HT-29 (cell line): ENCODE measurements at regions not wholly inside any gene's neighbourhood (a gene's known extent, or its start where the extent isn't known, plus 50 kb on each side); places are given as distances from the start of the nearest gene placed in this dataset.

Experiments
- DNase-seq: peaks from one replicate; pipeline ENCODE4 v3.0.0-alpha.2; 2015; ENCODE audit warnings: low spot score

GRCh38 chr1:218980881-218981280 is 192.8 kb upstream of the LYPLAL1 start:
- no peak for DNase-seq

DNA sequence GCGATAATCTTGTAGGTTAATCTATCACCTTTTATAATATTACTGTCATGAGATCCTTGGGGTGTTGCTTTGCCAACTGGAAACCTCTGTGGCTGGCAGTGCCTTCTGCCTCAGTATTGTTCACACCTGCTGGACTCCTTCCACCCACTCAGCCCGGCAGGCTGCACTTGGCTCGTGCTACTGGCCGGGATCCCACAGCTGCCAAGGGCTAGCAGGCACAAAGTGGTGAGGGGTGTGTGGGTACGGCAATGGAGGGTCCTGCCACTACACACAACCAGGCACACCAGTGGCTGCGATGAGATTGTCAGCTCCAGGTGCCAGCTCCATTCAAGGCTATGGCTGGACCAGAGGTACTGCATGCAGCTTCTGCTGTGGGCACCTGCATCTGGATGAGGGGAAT is 191.2 kb upstream of the LYPLAL1 start:
- no peak for DNase-seq

GRCh38 chr1:218983433-218983832 is 190.2 kb upstream of the LYPLAL1 start:
- DNase-seq = no peak

GRCh38 chr1:218983848-218984247 is 189.8 kb upstream of the LYPLAL1 start:
- no peak for DNase-seq

- no peak for DNase-seq
Measured at GRCh38 chr1:218985424-218985984, 188.2 kb upstream of the LYPLAL1 start.

GRCh38 chr1:218986816-218987215 is 186.9 kb upstream of the LYPLAL1 start:
- no peak for DNase-seq

- no peak for DNase-seq
Measured at GRCh38 chr1:218990019-218990418, 183.7 kb upstream of the LYPLAL1 start.

- DNase-seq = no peak
Measured at GRCh38 chr1:218991089-218991488, 182.6 kb upstream of the LYPLAL1 start.

DNA sequence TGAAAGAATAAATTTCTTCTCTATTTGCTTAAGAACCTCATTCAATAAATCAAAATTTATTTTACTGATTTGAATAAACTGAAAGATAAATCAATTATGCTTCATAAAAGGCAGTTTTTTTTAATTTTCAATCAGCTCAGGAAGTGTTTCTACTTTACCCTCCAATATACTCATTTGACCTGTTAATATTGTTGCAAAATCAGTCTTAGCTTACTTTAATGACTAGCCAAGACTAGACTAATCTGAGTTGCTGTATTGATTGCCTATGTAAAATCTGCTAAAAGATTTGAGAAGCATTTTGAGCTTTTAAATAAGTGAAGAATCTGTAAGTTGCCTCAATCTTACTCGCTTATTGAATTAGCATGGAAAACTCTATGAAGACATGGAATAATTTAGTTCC is 179.1 kb upstream of the LYPLAL1 start:
- no peak for DNase-seq

GRCh38 chr1:218995091-218995665 is 178.5 kb upstream of the LYPLAL1 start:
- DNase-seq = no peak

DNA sequence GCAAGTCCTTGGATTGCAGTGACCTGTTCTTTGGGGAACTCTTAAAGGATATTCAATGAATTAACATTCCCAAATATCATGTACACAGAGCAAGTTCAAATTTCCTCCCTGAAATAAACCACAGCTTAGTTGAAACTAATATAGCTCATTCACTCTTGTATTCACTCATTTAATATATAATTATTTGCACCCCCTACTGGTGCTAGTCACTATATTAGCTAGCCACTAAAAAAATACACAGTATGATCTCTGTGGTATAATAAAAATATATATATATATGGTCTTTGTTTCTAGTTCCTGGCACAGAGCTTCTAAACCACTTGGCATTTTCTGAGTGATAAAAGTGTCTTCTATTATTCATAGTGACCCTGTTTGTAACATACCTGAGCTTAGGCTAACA is 177.3 kb upstream of the LYPLAL1 start:
- DNase-seq = no peak

DNA sequence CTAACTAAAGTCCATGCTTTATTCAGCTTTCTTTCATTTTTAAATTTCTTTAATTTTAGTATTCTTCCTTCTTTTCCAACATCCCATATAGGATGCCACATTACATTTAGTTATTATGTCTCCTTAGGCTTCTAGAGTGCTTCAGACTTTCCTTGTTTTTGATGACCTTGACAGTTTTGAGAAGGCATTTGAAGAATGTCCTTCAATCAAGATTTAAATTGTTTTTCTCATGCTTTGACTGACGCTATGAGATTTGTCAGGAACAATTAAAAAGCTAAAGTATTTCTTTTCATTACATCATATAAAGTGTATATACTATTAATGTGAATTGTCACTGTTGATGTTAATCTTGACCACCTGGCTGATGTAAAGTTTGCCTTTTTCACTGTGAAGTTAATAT is 173.7 kb upstream of the LYPLAL1 start:
- no peak for DNase-seq

GRCh38 chr1:219000631-219001030 is 173.0 kb upstream of the LYPLAL1 start:
- no peak for DNase-seq

- no peak for DNase-seq
Measured at GRCh38 chr1:219010720-219011119, 163.0 kb upstream of the LYPLAL1 start.

DNA sequence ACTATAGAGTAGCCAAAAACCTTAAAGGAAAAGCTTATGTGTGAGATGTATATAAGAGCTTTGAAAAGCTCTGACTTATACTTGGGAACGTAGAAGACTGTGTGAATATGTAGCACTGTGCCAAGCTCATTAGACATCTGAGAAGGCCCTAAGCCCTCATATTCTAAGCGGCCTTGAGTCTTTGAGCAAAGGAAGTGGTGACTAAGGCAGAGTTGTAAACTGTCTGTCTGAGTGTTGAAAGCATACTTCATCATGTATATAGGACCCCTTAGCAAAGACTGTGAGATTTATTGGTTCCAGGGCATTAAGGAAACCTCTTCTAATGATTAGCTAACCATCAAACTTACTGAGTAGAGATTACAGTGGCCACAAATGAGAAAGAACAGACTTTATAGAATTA is 153.3 kb upstream of the LYPLAL1 start:
- no peak for DNase-seq

DNA sequence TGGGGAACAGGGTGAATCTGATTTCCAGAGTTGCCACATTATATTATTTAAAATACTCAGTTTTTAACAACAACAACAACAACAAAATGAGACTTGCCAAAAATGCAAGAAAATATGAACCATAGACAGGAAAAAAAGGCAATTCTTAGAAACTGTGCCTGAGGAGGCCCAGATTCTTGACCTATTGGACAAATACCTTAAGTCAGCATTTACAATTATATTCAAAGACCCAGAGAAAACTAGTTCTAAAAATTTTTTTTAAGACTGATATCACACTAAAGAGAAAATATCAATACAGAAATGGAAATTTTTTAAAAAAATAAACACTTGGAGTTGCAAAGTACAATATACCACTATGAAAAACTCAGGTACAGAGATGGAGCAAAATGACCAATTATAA is 152.8 kb upstream of the LYPLAL1 start:
- DNase-seq = no peak

DNA sequence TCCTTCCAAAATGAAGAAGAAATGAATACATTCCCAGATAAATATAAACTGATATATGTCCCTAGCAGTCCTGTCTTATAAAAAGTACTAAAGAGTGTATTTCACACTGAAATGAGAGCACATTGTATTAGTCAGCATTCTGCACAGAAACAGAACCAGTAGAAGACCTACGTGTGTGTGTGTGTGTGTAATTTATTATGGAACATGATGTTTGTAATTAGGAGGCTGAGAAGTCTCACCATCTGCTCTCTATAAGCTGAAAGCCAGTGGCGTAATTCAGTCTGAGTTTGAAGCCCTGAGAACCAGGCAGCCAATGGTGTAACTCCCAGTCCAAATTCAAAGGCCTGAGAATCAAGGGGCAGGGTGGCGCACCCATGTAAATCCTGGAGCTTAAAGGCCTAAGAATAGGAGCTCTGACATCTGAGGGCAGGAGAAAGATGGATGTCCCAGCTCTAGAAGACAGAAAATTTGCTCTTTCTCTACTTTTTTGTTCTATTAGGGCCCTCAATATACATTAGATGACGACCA is 146.5 kb upstream of the LYPLAL1 start:
- DNase-seq = no peak

DNA sequence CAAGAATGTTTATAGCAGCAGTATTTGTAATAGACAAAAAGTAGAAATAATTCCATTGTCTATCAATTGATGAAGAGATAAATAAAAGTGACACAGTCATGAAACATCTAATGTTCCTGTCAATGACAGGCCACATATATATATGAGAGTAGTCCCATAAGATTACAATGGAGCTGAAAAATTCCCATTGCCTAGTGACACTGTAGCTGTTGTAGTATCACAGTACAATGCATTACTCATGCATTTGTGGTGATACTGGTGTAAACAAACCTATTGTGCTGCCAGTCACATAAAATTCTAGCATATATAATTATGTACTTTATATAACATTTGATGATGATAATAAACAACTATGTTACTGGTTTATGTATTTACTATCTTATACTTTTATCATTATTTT is 141.9 kb upstream of the LYPLAL1 start:
- DNase-seq = no peak

GRCh38 chr1:219038398-219038797 is 135.3 kb upstream of the LYPLAL1 start:
- DNase-seq = no peak

- no peak for DNase-seq
Measured at GRCh38 chr1:219039017-219039681, 134.5 kb upstream of the LYPLAL1 start.

DNA sequence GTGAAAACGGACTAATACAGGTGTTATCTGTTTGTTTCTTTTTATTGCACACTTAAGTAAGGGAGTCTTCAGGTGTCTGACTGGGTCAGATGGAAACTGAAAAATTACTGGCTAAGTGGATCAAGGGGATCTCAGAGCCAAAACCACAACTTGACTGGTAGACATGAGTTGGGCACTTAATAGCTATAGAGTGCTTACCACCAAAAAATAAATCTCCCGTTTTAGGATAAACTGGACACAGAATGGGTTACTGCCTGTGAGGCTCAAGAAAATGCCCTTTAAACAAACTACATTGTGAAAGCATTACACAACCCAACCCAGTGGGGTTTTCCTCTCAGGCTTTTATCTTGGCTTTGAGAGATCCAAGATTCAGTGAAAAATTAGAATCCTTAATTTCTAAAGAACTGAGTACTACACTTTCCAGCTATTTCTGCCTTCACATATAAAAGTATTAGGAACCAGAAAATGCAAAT is 134.0 kb upstream of the LYPLAL1 start:
- no peak for DNase-seq

DNA sequence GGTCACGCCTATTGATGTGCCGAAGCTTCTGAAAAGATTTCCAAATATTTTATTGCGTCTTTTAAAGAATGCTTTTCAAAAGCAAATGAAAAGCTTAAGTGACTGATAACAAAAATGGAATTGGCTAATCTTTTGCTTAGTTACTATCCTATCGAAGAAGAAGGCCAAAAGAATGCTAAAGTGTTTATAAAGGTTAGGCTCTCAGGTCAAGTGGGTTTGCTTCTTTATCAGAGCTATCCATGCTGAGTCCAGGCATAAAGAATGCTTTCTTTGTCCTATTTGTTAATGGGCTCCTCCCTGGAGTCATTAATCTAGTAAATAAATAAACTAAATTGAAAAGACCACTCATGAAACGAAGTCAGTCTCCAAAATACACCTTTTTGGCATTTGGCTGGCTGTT is 133.4 kb upstream of the LYPLAL1 start:
- DNase-seq = no peak

GRCh38 chr1:219041141-219041540 is 132.5 kb upstream of the LYPLAL1 start:
- no peak for DNase-seq
